ENCODE measurements at regions not wholly inside any gene's neighbourhood (a gene's known extent, or its start where the extent isn't known, plus 50 kb on each side); places are given as distances from the start of the nearest gene placed in this dataset.

DNA sequence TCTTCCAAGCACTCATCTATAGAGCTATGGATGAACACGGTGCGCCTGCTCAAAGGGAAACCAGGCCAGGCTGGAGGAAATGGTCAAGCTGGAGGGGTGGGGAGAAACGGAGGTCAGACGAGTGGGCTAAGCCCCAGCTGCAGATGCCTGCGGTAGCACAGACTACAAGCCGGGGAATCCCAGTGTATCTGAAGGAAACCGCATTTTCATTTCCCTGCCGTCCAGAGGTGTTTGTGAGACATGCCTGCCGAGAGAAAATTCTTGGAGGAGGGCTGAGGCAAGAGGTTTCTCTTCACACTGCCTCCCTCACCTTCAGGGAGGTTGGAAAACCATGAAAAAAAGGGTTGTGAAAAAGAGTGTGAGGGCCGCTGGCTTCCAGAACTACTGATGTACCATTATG lies 102.0 kb upstream of the FOXN3 start:
- TF ChIP-seq, protein P1, sequence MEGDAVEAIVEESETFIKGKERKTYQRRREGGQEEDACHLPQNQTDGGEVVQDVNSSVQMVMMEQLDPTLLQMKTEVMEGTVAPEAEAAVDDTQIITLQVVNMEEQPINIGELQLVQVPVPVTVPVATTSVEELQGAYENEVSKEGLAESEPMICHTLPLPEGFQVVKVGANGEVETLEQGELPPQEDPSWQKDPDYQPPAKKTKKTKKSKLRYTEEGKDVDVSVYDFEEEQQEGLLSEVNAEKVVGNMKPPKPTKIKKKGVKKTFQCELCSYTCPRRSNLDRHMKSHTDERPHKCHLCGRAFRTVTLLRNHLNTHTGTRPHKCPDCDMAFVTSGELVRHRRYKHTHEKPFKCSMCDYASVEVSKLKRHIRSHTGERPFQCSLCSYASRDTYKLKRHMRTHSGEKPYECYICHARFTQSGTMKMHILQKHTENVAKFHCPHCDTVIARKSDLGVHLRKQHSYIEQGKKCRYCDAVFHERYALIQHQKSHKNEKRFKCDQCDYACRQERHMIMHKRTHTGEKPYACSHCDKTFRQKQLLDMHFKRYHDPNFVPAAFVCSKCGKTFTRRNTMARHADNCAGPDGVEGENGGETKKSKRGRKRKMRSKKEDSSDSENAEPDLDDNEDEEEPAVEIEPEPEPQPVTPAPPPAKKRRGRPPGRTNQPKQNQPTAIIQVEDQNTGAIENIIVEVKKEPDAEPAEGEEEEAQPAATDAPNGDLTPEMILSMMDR (conservative IDR thresholded peaks at IDR 0.05) = no peak
- no peak for TF ChIP-seq ZFX (IDR thresholded peaks at IDR 0.05)
